Mesendoderm (in vitro differentiated cells): ENCODE measurements at regions not wholly inside any gene's neighbourhood (a gene's known extent, or its start where the extent isn't known, plus 50 kb on each side); places are given as distances from the start of the nearest gene placed in this dataset.

Experiments used
- DNase-seq: peaks from one replicate; pipeline ENCODE4 v3.0.0; 2013
- H2AK5ac ChIP-seq: 2 replicates; pipeline ENCODE4 v1.6.1; 2013; ENCODE audit warnings: low read length, inconsistent platforms
- H2BK120ac ChIP-seq: 2 replicates; pipeline ENCODE4 v1.6.1; 2013; ENCODE audit warnings: low read depth, mild to moderate bottlenecking, low read length, moderate library complexity, mixed read lengths
- H2BK15ac ChIP-seq: replicated peaks from 2 replicates; pipeline ENCODE4 v1.6.1; 2013; ENCODE audit warnings: low read depth, mild to moderate bottlenecking, moderate library complexity
- H2BK5ac ChIP-seq: 2 replicates; pipeline ENCODE4 v1.6.1; 2013; ENCODE audit warnings: low read length, inconsistent platforms
- H3K18ac ChIP-seq: 2 replicates; pipeline ENCODE4 v1.6.1; 2013; ENCODE audit warnings: mild to moderate bottlenecking, low read length, mixed read lengths
- H3K23ac ChIP-seq: one replicate; pipeline ENCODE4 v1.6.1; 2013; ENCODE audit warnings: low read length
- H3K27ac ChIP-seq: 2 replicates; pipeline ENCODE4 v1.5.1; 2013; ENCODE audit warnings: low read depth, mild to moderate bottlenecking, inconsistent platforms, low read length, moderate library complexity
- H3K27me3 ChIP-seq: 2 replicates; pipeline ENCODE4 v1.6.1; 2013; ENCODE audit warnings: low read length, control low read depth, mild to moderate bottlenecking, inconsistent platforms; ENCODE audit not compliant: insufficient read depth, poor library complexity
- H3K36me3 ChIP-seq: 2 replicates; pipeline ENCODE4 v1.6.1; 2013; ENCODE audit warnings: low read length, inconsistent platforms; ENCODE audit not compliant: control insufficient read depth, insufficient read depth
- H3K4ac ChIP-seq: one replicate; pipeline ENCODE4 v1.6.1; 2013; ENCODE audit warnings: low read depth, mild to moderate bottlenecking, low read length, moderate library complexity
- H3K4me1 ChIP-seq: 2 replicates; pipeline ENCODE4 v1.6.1; 2013; ENCODE audit warnings: low read depth, low read length, inconsistent platforms; ENCODE audit not compliant: control insufficient read depth
- H3K4me2 ChIP-seq: 2 replicates; pipeline ENCODE4 v1.6.1; 2013; ENCODE audit warnings: low read length
- H3K4me3 ChIP-seq: 2 replicates; pipeline ENCODE4 v1.5.1; 2013; ENCODE audit warnings: mild to moderate bottlenecking, low read length
- H3K56ac ChIP-seq: one replicate; pipeline ENCODE4 v1.6.1; 2013; ENCODE audit warnings: low read length
- H3K79me1 ChIP-seq: 2 replicates; pipeline ENCODE4 v1.6.1; 2013; ENCODE audit warnings: low read length, inconsistent platforms
- H3K79me2 ChIP-seq: 2 replicates; pipeline ENCODE4 v1.6.1; 2013; ENCODE audit warnings: mild to moderate bottlenecking, low read length; ENCODE audit not compliant: control insufficient read depth, insufficient read depth
- H3K9ac ChIP-seq: 2 replicates; pipeline ENCODE4 v1.6.1; 2013; ENCODE audit warnings: low read length, inconsistent platforms
- H4K5ac ChIP-seq: one replicate; pipeline ENCODE4 v1.6.1; 2013; ENCODE audit warnings: low read length
- H4K8ac ChIP-seq: one replicate; pipeline ENCODE4 v1.6.1; 2013; ENCODE audit warnings: low read depth, mild to moderate bottlenecking, control low read depth, low read length, moderate library complexity
- WGBS: extraction: QIAGEN DNeasy Blood & Tissue Kit; methylation state at CpG from one replicate; pipeline ENCODE4 v1.1.7; 2013; ENCODE audit warnings: low lambda C conversion rate, missing lambda C conversion rate; ENCODE audit not compliant: insufficient coverage; ENCODE audit errors: extremely low coverage; 5-methylcytosine and 5-hydroxymethylcytosine counted together

GRCh38 chr22:48581796-48582469 is 1245.7 kb downstream of the BRD1 start:
- no peak overlapping the region for H3K4ac ChIP-seq
- no peak overlapping the region for H2BK15ac ChIP-seq
- H3K23ac ChIP-seq, result no peak overlapping the region
- no peak overlapping the region for H3K27ac ChIP-seq
- peak; percentile 48 for DNase-seq
- no peak overlapping the region for H2AK5ac ChIP-seq
- H3K4me3 ChIP-seq, result no peak overlapping the region
- no peak overlapping the region for H3K56ac ChIP-seq
- no peak overlapping the region for H4K8ac ChIP-seq
- no peak overlapping the region for H3K9ac ChIP-seq
- no peak overlapping the region for H3K18ac ChIP-seq
- 100% methylated on average over 3 of the region's 20 CpGs for WGBS
- H3K79me1 ChIP-seq, result peaks cover 20% of the 10 kb centered on the region
- H2BK5ac ChIP-seq, result no peak overlapping the region
- no peak overlapping the region for H2BK120ac ChIP-seq
- H4K5ac ChIP-seq, result no peak overlapping the region
- peaks cover 2% of the 10 kb centered on the region for H3K79me2 ChIP-seq
- no peaks in the 10 kb centered on the region for H3K36me3 ChIP-seq
- no peaks in the 10 kb centered on the region for H3K27me3 ChIP-seq
- H3K4me1 ChIP-seq, result no peaks in the 10 kb centered on the region
- H3K4me2 ChIP-seq, result no peak overlapping the region

GRCh38 chr22:48581205-48581766 is 1246.4 kb downstream of the BRD1 start:
- no peak for DNase-seq
- H3K27ac ChIP-seq, result no peak overlapping the region
- WGBS, result no CpG with 5 or more reads among the region's 23 CpGs

GRCh38 chr22:48580481-48580970 is 1247.1 kb downstream of the BRD1 start:
- no peak overlapping the region for H3K56ac ChIP-seq
- H3K27me3 ChIP-seq, result no peaks in the 10 kb centered on the region
- no peak for DNase-seq
- H3K4ac ChIP-seq, result no peak overlapping the region
- no peak overlapping the region for H3K18ac ChIP-seq
- H3K23ac ChIP-seq, result no peak overlapping the region
- no peak overlapping the region for H2BK120ac ChIP-seq
- no peak overlapping the region for H3K4me3 ChIP-seq
- H2BK15ac ChIP-seq, result no peak overlapping the region
- no peak overlapping the region for H4K5ac ChIP-seq
- no peak overlapping the region for H3K27ac ChIP-seq
- no CpG with 5 or more reads among the region's 13 CpGs for WGBS
- H4K8ac ChIP-seq, result no peak overlapping the region
- H3K4me2 ChIP-seq, result no peak overlapping the region
- H3K79me2 ChIP-seq, result peaks cover 2% of the 10 kb centered on the region
- no peaks in the 10 kb centered on the region for H3K4me1 ChIP-seq
- H3K79me1 ChIP-seq, result peaks cover 16% of the 10 kb centered on the region
- H3K9ac ChIP-seq, result no peak overlapping the region
- no peaks in the 10 kb centered on the region for H3K36me3 ChIP-seq
- H2BK5ac ChIP-seq, result no peak overlapping the region
- H2AK5ac ChIP-seq, result no peak overlapping the region

More at GRCh38 chr22:48581205-48581766, 1246.4 kb downstream of the BRD1 start:
- no peak overlapping the region for H4K8ac ChIP-seq
- H4K5ac ChIP-seq, result no peak overlapping the region
- no peak overlapping the region for H2BK5ac ChIP-seq
- H2AK5ac ChIP-seq, result no peak overlapping the region
- no peak overlapping the region for H3K56ac ChIP-seq
- H3K23ac ChIP-seq, result no peak overlapping the region
- no peaks in the 10 kb centered on the region for H3K4me1 ChIP-seq
- no peak overlapping the region for H3K18ac ChIP-seq
- no peak overlapping the region for H3K4me3 ChIP-seq
- H2BK120ac ChIP-seq, result no peak overlapping the region
- no peaks in the 10 kb centered on the region for H3K27me3 ChIP-seq
- H3K36me3 ChIP-seq, result no peaks in the 10 kb centered on the region
- peaks cover 20% of the 10 kb centered on the region for H3K79me1 ChIP-seq
- H3K79me2 ChIP-seq, result peaks cover 2% of the 10 kb centered on the region
- H3K9ac ChIP-seq, result no peak overlapping the region
- no peak overlapping the region for H2BK15ac ChIP-seq
- no peak overlapping the region for H3K4me2 ChIP-seq
- no peak overlapping the region for H3K4ac ChIP-seq

GRCh38 chr22:48579928-48580309 is 1247.8 kb downstream of the BRD1 start:
- Histone ChIP-seq H3K36me3 (no peaks in the 10 kb centered on the region), H2BK15ac (no peak overlapping the region), H3K56ac (no peak overlapping the region), H3K18ac (no peak overlapping the region), H3K4me1 (no peaks in the 10 kb centered on the region), H2AK5ac (no peak overlapping the region), H2BK120ac (no peak overlapping the region), H2BK5ac (no peak overlapping the region), H3K23ac (no peak overlapping the region), H3K4me3 (no peak overlapping the region), H4K5ac (no peak overlapping the region), H4K8ac (no peak overlapping the region), H3K79me2 (peaks cover 2% of the 10 kb centered on the region), H3K27ac (no peak overlapping the region), H3K79me1 (peaks cover 11% of the 10 kb centered on the region), H3K4ac (no peak overlapping the region), H3K9ac (no peak overlapping the region), H3K27me3 (no peaks in the 10 kb centered on the region), H3K4me2 (no peak overlapping the region)
- no peak for DNase-seq
- no CpG with 5 or more reads among the region's 22 CpGs for WGBS

GRCh38 chr22:48579043-48579927 is 1248.4 kb downstream of the BRD1 start:
- Histone ChIP-seq H3K23ac (no peak overlapping the region), H3K9ac (no peak overlapping the region), H3K27ac (no peak overlapping the region), H3K18ac (no peak overlapping the region), H3K4me3 (no peak overlapping the region), H3K4me1 (no peaks in the 10 kb centered on the region), H3K79me2 (no peaks in the 10 kb centered on the region), H3K56ac (no peak overlapping the region), H2BK15ac (no peak overlapping the region), H3K79me1 (peaks cover 5% of the 10 kb centered on the region), H2BK5ac (no peak overlapping the region), H3K36me3 (no peaks in the 10 kb centered on the region), H3K27me3 (no peaks in the 10 kb centered on the region), H3K4ac (no peak overlapping the region), H2AK5ac (no peak overlapping the region), H4K8ac (no peak overlapping the region), H4K5ac (no peak overlapping the region), H2BK120ac (no peak overlapping the region), H3K4me2 (no peak overlapping the region)
- WGBS, result no CpG with 5 or more reads among the region's 30 CpGs
- no peak for DNase-seq
